Right lobe of liver (tissue), 4 donors: ENCODE measurements at regions not wholly inside any gene's neighbourhood (a gene's known extent, or its start where the extent isn't known, plus 50 kb on each side); places are given as distances from the start of the nearest gene placed in this dataset.

Experiments used
- CTCF ChIP-seq, 4 donors: fragments of 200-600 bp in 3 of 4; fragments of 450-650 bp in 1 of 4; IDR thresholded peaks; one replicate each; pipeline versions ENCODE4 v1.5.1 to v1.8.0; 2016 to 2022; ENCODE audit warnings: antibody characterized with exemption in 4 of 4, mild to moderate bottlenecking in 2 of 4
- POLR2A ChIP-seq: fragments of 450-650 bp; IDR thresholded peaks from one replicate; pipeline ENCODE4 v1.6.1; 2017; ENCODE audit warnings: antibody characterized with exemption, mild to moderate bottlenecking
- donor health status: DM: no; HTN: no; CAD: no.
- donor health status: DM: no; HTN: no; CAD: no.
- donor health status: DM: no; HTN: yes; CAD: no.

- TF ChIP-seq CTCF (IDR thresholded peaks at IDR 0.05) (no peak), POLR2A (no peak)
These were observed 733.5 kb upstream of the SGCG start for GRCh38 chr13:22447132-22447886.
